ENCODE measurements at regions not wholly inside any gene's neighbourhood (a gene's known extent, or its start where the extent isn't known, plus 50 kb on each side); places are given as distances from the start of the nearest gene placed in this dataset.
"Not testable (repeated sequence)": the region's sequence is repeated elsewhere in the genome, so short reads cannot be mapped to it uniquely, and the experiment has no call there.

- no peak for DNase-seq
These were observed 55.0 kb upstream of the IL33 start for GRCh38 chr9:6160579-6160978.

DNA sequence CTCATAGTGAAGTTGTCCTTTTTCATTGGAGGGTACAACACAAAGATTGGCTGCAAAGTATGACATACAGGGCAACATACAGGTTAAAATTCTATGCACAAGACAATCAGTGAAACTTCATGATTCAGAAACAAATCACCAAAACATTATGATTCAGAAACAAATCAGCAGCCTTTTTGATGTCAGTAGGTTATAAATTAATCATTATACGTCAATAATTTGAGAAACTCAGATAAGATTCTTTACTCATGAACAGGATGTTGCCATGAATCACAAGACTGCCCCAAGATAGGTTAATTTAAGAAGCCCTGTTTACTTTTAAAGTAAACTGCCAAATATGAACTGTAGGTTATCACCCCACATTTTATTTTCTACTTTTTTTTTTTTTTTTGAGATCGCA is 62.2 kb upstream of the IL33 start:
- DNase-seq: no peak

DNA sequence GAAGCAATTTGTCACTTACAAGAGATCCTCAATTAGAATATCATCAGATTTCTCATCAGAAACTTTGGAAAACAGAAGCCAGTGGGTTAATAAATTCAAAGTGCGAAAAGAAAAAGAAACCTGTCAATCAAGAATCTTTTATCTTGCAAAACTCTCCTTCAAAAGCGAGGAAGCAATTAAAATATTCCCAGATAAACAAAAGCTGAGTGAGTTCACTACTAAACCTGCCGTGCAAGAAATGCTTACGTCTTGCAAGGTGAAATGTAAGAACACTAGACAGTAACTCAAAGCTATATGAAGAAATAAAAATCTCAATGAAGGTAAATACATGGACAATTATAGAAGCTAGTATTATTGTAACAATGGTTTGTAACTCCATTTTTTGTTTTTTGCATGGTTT is 62.8 kb upstream of the IL33 start:
- no peak for DNase-seq

GRCh38 chr9:6150483-6150882 is 65.1 kb upstream of the IL33 start:
- no peak for DNase-seq

DNA sequence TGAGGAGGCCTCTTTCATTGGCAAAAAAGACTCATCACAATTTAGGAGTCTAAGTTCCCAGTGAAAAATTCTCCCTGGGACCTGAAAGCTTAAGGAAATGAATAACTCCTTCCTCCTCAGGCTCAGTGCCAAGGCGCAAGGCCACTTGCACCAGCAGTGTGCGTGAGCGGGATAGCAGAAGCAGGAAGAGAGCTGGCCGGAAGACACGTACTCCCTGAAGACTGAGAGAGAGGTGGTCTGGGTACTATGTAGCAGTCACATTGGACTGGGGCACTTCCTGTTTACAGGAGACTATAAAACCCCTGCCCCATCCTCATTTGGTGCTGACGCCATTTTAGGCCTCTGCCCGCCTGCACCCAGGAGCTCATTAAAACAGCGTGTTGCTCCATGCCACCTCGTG is 66.3 kb upstream of the IL33 start:
- no peak for DNase-seq

DNA sequence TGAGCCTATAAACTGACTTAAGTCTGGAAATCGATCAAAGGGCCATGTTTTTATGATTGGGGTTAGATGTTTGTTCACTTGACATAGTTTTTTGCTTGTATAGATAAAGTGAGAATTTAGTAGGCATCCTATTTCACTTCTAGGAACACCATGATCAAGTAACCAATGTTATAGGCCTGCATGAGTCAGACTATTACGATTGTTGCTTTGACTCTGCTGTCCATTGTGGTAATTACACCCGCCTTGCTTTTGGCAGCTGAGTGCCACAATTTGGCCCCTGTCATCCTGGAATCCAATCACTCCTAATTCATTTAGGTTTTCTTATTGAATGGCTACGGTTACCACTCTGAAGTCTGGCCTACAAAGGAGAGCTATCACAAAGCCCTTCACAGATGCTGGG is 67.8 kb upstream of the IL33 start:
- DNase-seq: no peak

DNA sequence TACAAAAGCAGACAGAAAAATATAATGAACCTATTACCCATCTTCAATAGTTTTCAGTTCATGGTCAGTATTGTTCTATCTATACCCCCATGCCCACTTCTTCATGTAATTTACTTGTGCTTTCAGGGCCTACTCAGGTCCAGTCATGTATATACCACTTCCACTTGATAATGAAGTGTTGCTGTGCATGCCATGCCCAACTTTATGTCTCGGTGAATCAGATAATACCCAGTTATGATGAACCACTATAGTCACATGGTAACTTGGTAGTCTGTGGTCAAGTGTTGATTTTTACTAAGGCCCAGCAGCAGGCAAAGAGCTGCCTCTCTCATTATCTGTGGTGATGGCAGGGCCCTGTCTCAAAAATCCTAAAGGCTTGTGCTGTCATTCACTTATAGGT is 70.7 kb upstream of the IL33 start:
- DNase-seq: no peak

DNA sequence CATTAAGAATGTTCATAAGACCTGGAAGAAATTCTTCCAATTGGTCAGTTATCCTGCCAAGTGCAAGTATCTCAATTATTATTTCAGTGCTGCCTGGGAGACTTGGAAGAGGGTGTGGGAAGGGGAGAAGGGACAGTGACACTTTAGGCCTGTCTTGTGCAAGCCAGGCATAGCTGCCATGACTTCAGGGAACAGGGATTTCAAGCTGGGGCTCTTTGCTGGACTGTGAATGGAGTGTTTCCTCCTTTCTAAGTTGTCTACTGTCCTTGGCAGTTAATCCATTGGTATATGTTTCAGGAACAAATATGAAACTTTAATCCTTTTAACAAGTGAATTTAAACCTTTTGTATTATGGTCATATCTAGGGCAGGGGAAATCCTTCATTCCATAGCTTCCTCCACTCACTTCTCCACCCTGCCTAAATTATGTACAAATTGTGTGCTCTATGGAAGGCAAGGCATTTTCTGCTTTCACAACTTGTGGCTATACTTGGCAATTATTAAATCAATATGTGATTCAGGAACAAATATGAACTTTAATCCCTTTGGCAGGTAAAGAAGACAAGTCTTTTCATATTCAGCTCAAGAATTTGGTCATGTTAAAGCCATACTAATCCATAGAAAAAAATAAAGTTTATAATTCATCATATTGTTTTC is 72.7 kb upstream of the IL33 start:
- DNase-seq: no peak

- DNase-seq: not testable (repeated sequence)
These were observed 79.8 kb upstream of the IL33 start for GRCh38 chr9:6135780-6136179.

DNA sequence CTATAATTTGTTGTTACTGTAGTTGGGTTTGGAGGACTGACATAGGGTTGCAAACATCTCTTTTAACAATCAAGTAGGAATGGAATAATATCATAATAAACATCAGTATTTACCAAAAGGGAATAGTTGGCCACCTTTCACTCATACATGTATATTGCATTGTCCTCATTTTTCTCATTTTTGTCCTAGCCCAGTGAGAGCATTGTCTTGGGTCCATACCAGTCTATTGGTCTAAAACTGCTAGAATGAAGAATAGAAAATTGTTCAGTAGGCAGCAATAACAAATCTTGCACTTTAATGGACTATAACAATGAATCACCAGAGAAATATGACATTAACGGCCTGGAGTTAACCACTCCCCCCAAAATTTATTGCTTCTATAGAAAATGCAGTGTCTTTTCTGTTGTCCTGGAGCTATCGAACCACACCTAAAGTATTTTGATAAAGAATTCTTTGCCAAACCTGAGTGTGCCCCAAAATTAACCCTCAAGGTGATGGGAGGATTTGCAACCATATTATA is 80.9 kb upstream of the IL33 start:
- DNase-seq: no peak

GRCh38 chr9:6133346-6134063 is 82.1 kb upstream of the IL33 start:
- DNase-seq: no peak

- DNase-seq: no peak
These were observed 83.0 kb upstream of the IL33 start for GRCh38 chr9:6132650-6133049.

DNA sequence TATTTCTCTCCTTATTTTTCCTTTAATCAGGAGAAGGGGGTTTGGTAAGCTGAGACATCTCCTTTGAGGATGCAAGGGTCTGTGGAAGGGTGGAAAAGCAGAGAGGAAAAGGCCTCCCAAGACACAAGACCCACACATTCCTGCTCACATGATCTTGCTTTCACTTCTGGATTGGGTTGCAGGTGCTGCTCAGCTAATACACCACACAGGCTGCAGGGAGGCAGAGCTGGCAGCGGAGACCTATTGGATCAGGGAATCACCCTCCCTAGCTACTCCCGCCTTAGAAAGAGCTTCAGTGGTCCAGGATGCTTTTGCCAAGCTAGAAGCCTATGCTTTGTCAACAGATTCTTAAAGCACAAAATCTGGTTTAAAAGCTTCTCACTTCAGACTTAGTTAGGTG is 87.6 kb upstream of the IL33 start:
- DNase-seq: no peak

- DNase-seq: no peak
These were observed 89.2 kb upstream of the IL33 start for GRCh38 chr9:6126377-6126776.

DNA sequence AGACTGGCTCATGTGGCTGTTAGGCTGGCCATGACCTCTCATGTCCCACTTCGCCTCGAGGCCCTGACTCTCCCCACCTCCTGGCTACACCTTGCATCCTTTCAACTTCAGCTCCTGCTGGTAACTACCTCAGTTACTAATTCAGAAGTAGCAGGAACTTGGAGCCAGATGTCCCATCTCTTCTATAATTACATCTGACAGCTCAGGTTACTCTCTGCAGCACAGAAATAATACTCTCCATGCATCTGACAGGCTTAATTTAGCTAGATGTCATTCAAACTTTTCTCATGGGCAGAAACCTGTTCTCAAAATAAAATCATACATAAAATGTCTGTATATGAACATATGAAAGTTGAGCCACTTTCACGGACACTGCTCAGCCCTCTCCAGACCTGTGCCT is 92.2 kb upstream of the IL33 start:
- no peak for DNase-seq

- DNase-seq: no peak
These were observed 93.9 kb upstream of the IL33 start for GRCh38 chr9:6121707-6122106.

DNA sequence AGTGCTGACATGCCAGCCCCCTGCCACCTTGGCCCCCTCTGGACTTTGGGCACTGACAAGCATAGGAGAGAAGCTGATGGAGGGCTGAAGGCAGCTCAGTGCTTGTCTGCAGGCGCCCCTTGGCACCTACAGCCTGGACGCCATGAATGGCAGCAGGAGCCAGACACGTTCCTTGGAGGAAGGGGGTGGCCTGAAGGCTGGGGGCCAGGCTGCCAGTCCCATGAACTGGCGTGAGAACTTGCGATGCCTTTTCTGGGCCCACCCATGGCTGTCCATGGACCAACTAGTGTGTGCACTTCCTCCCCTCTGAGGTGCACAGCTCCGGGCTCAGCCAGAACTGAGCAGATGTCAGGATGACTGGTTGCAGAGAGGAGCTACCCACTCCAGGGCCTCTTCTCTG is 99.0 kb upstream of the RANBP6 start:
- no peak for DNase-seq

DNA sequence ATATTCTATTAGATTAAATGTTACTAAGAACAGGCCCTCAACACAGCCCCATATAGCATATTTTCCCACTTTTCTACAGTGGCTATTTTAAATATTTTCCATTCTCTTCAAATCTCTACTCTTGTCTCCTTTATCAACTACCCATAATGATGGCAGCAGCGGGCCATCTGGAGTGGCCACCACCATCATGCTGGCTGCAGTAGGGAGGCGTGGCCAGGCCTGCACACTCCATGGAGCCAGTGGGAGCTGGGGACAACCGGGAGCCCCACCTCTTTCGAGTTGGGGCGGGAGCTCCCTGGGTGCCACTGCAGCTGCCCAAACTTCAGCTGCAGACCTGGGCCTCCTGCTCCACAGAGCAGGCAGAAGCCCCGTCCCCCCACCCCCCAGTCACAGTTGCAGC is 98.4 kb upstream of the RANBP6 start:
- DNase-seq: no peak

DNA sequence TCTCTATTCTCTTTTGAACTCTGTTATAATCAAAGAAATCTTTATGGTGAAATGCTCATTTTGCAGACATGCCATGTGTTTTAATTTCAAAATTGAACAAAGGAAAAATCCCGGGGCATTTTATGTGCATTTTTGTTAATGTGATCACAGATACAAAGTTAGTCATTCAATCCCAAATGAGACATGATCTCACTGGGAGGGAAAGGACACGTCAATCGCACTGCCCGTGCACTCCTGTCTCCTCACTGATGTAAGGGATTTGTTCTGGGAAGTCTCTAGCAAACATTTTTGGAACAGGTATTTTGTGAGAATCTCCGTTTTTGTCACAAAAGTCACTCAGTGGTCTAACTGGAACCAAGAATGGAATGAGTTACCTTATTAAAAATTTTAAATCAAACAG is 97.9 kb upstream of the RANBP6 start:
- no peak for DNase-seq

DNA sequence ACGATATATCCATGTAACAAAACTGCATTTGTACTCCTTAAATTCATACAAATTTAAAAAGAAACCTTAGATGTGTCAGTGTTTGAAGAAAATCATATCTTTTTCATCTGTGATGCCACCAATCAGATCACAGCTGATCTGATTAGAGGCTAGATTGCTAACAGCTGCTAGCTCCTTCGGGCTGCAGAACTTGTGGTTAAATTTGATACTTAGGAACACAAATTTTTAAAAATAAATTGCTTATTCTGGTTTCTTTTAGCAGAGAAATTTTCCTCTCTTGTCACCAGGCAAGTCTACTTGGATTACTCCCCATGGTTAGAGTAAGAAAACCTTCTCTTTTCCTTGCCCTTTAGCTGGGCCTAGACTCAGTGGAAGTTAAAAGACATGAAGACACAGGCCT is 94.6 kb upstream of the RANBP6 start:
- no peak for DNase-seq

DNA sequence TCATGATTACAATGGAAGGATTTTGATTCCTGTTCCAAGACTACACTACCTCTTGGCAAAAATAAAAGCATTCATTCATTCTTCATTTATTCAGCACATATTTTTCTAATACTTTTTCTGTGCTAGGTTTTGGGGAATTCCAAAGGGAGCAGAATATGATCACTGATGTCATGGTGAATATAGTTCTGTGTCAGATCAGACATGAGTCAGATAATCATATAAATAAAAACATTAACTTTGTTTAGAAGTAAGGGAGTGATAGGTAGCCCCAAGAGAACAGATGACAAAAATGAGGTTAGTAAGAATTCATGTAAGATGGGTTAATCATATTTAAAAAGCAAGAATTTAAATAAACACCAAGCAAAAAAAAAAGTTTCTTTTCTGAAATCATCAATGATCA is 94.1 kb upstream of the RANBP6 start:
- no peak for DNase-seq

DNA sequence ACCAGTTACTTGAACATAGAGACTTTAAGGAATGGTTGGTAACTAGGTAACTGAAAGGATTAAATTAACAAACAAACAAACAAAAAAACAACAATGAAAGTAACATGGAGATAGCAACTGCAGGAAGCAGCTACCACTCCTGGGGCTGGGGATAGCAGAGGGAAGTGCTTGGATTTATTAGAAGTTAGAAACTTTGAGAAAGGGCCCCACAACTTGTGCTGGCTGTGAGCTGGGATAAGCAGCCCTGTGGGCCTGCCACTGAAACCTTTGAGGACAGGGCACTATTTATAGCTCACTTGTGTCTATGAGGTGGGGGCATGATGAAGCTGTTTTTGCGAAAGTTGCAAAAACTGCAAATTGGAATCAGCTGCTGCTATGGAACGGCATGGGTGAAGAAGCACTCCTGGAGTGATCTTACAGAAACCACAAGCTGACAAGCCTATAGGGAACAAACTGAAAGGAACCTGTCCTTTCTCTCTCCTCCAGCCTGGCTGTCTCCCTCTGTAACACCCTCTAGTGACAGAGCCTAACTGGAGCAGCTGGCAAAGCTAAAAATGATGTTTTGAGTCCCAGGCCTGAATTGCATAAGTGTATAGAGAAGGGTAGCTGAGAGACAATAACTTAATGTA is 91.4 kb upstream of the RANBP6 start:
- DNase-seq: peak; percentile 9 to 50

GRCh38 chr9:6105738-6106137 is 90.3 kb upstream of the RANBP6 start:
- no peak for DNase-seq

GRCh38 chr9:6104406-6104805 is 89.0 kb upstream of the RANBP6 start:
- DNase-seq: not testable (repeated sequence)

Data from hippocampal formation (tissue), 2 donors.